Nucleus accumbens (tissue), 56 donors: ENCODE measurements at regions not wholly inside any gene's neighbourhood (a gene's known extent, or its start where the extent isn't known, plus 50 kb on each side); places are given as distances from the start of the nearest gene placed in this dataset.
"Not testable (repeated sequence)": the region's sequence is repeated elsewhere in the genome, so short reads cannot be mapped to it uniquely, and the experiment has no call there.

Experiments used
- DNase-seq, 56 donors: peaks; one replicate each; lab custom pipeline; 2025; lab: John Stamatoyannopoulos, UW

GRCh38 chr2:56933976-56934375 lies 750.2 kb downstream of the CCDC85A start:
- no peak for DNase-seq

- DNase-seq = no peak
Observed at GRCh38 chr2:56934866-56935265, 751.1 kb downstream of the CCDC85A start.

GRCh38 chr2:56940054-56940453 lies 756.3 kb downstream of the CCDC85A start:
- no peak for DNase-seq

GRCh38 chr2:56952871-56953270 lies 769.1 kb downstream of the CCDC85A start:
- DNase-seq = no peak

- DNase-seq = no peak
Observed at GRCh38 chr2:56960581-56960980, 776.8 kb downstream of the CCDC85A start.

- no peak for DNase-seq
Observed at GRCh38 chr2:56962673-56963072, 778.9 kb downstream of the CCDC85A start.

GRCh38 chr2:56969513-56969912 lies 785.7 kb downstream of the CCDC85A start:
- no peak for DNase-seq

GRCh38 chr2:56971383-56971974 lies 787.7 kb downstream of the CCDC85A start:
- DNase-seq = no peak

GRCh38 chr2:56981554-56981953 lies 797.8 kb downstream of the CCDC85A start:
- no peak for DNase-seq

- no peak for DNase-seq
Observed at GRCh38 chr2:56985609-56986008, 801.8 kb downstream of the CCDC85A start.

GRCh38 chr2:57022496-57022895 lies 838.7 kb downstream of the CCDC85A start:
- DNase-seq = no peak

GRCh38 chr2:57044931-57045635 lies 861.3 kb downstream of the CCDC85A start:
- DNase-seq = no peak

GRCh38 chr2:57049273-57049672 lies 865.5 kb downstream of the CCDC85A start:
- no peak for DNase-seq

- no peak for DNase-seq
Observed at GRCh38 chr2:57050007-57050406, 866.2 kb downstream of the CCDC85A start.

- DNase-seq = not testable (repeated sequence)
Observed at GRCh38 chr2:57066301-57066700, 882.5 kb downstream of the CCDC85A start.

GRCh38 chr2:57075226-57075625 lies 891.4 kb downstream of the CCDC85A start:
- DNase-seq = no peak

- DNase-seq = no peak
Observed at GRCh38 chr2:57080035-57080434, 896.2 kb downstream of the CCDC85A start.

- DNase-seq = no peak
Observed at GRCh38 chr2:57084697-57085281, 901.0 kb downstream of the CCDC85A start.

- DNase-seq = no peak
Observed at GRCh38 chr2:57093020-57093419, 909.2 kb downstream of the CCDC85A start.

GRCh38 chr2:57097855-57098254 lies 914.1 kb downstream of the CCDC85A start:
- no peak for DNase-seq

- DNase-seq = no peak
Observed at GRCh38 chr2:57100436-57100835, 916.6 kb downstream of the CCDC85A start.

GRCh38 chr2:57105694-57106093 lies 921.9 kb downstream of the CCDC85A start:
- no peak for DNase-seq
